SK-N-SH (cell line): ENCODE measurements at regions not wholly inside any gene's neighbourhood (a gene's known extent, or its start where the extent isn't known, plus 50 kb on each side); places are given as distances from the start of the nearest gene placed in this dataset.

Experiments
- CTCF ChIA-PET: fragments of 300-600, 350-600 bp; formaldehyde crosslinking; extraction: SDS; loops from one replicate; lab custom pipeline; 2021; lab: Yijun Ruan, JAX
- POLR2A ChIA-PET: fragments of 350-600 bp; sonication (Branson Sonifier 250); formaldehyde crosslinking; extraction: SDS; loops from one replicate; lab custom pipeline; 2020; ENCODE audit warnings: antibody characterized with exemption, inconsistent platforms; lab: Yijun Ruan, JAX
- DNase-seq: peaks from one replicate; pipeline ENCODE4 v3.0.0; 2012
- H2AFZ ChIP-seq: fragments of 200-600 bp; sonication (generic); 2 replicates; pipeline ENCODE4 v1.8.1; 2016; ENCODE audit warnings: antibody characterized with exemption, mild to moderate bottlenecking, low read depth
- H3F3A ChIP-seq: fragments of 200-600 bp; sonication (generic); replicated peaks from 2 replicates; pipeline ENCODE3; 2016; ENCODE audit warnings: antibody characterized with exemption, mild to moderate bottlenecking; ENCODE audit not compliant: insufficient read depth
- H3K27ac ChIP-seq, 2 experiments: fragments of 200-500 bp in 1 of 2; fragments of 200-600 bp in 1 of 2; sonication (Bioruptor generic) in 1 of 2; sonication (generic), shearing (Covaris generic) in 1 of 2; 2 replicates each; pipeline versions ENCODE4 v1.5.1 to v1.6.1; 2014 to 2016; ENCODE audit warnings: low read depth in 2 of 2, inconsistent platforms in 1 of 2, low read length in 1 of 2, mild to moderate bottlenecking in 1 of 2, mixed read lengths in 1 of 2
- H3K27me3 ChIP-seq: fragments of 200-600 bp; sonication (generic), shearing (Covaris generic); 2 replicates; pipeline ENCODE4 v1.6.1; 2016; ENCODE audit warnings: mixed run types; ENCODE audit not compliant: insufficient read depth
- H3K36me3 ChIP-seq, 2 experiments: fragments of 200-500 bp in 1 of 2; fragments of 200-600 bp in 1 of 2; sonication (Bioruptor generic) in 1 of 2; sonication (generic) in 1 of 2; replicated peaks in 1 of 2; 2 replicates each; pipeline versions ENCODE3 to v1.5.1; 2014 to 2016; ENCODE audit warnings: low read length in 1 of 2, mild to moderate bottlenecking in 1 of 2; ENCODE audit not compliant: insufficient read depth in 2 of 2, control insufficient read depth in 1 of 2
- H3K4me1 ChIP-seq, 2 experiments: fragments of 200-500 bp in 1 of 2; fragments of 200-600 bp in 1 of 2; sonication (Bioruptor generic) in 1 of 2; sonication (generic), shearing (Covaris generic) in 1 of 2; 2 replicates each; pipeline versions ENCODE4 v1.5.1 to v1.6.1; 2014 to 2016; ENCODE audit warnings: low read depth in 1 of 2, low read length in 1 of 2, mixed run types in 1 of 2; ENCODE audit not compliant: insufficient read depth in 2 of 2, control insufficient read depth in 1 of 2
- H3K4me2 ChIP-seq: fragments of 200-600 bp; sonication (generic), shearing (Covaris generic); 2 replicates; pipeline ENCODE4 v1.6.1; 2017; ENCODE audit warnings: mixed run types
- H3K4me3 ChIP-seq, 2 experiments: fragments of 200-500 bp in 1 of 2; fragments of 200-600 bp in 1 of 2; sonication (Bioruptor generic) in 1 of 2; sonication (generic), shearing (Covaris generic) in 1 of 2; 2 replicates each; pipeline versions ENCODE4 v1.5.1 to v1.8.1; 2014 to 2016; ENCODE audit warnings: low read depth in 2 of 2, inconsistent platforms in 1 of 2, low read length in 1 of 2, mild to moderate bottlenecking in 1 of 2, mixed read lengths in 1 of 2, moderate library complexity in 1 of 2
- H3K79me2 ChIP-seq: fragments of 200-600 bp; sonication (generic); 2 replicates; pipeline ENCODE4 v1.8.1; 2017; ENCODE audit warnings: mild to moderate bottlenecking; ENCODE audit not compliant: insufficient read depth
- H3K9ac ChIP-seq: fragments of 200-600 bp; sonication (generic); 2 replicates; pipeline ENCODE4 v1.6.1; 2017; ENCODE audit warnings: mixed run types
- H3K9me2 ChIP-seq: fragments of 200-600 bp; sonication (generic); 2 replicates; pipeline ENCODE4 v1.6.1; 2017; ENCODE audit warnings: mixed run types
- H3K9me3 ChIP-seq: fragments of 200-600 bp; sonication (generic); 2 replicates; pipeline ENCODE4 v1.6.1; 2017; ENCODE audit warnings: mixed run types, mild to moderate bottlenecking, moderate library complexity
- H4K20me1 ChIP-seq: fragments of 200-600 bp; sonication (generic); 2 replicates; pipeline ENCODE4 v1.6.1; 2017; ENCODE audit warnings: mild to moderate bottlenecking, mixed run types; ENCODE audit not compliant: insufficient read depth
- ELF1 ChIP-seq: IDR thresholded peaks from 2 replicates; pipeline ENCODE4 v1.4.0; 2012
- EZH2phosphoT487 ChIP-seq: fragments of 200-600 bp; sonication (generic); IDR thresholded peaks from 2 replicates; pipeline ENCODE4 v1.6.1; 2017; ENCODE audit warnings: low read depth, mixed run types, mild to moderate bottlenecking, antibody characterized with exemption, moderate library complexity, borderline replicate concordance
- FOSL2 ChIP-seq: IDR thresholded peaks from 2 replicates; pipeline ENCODE4 v1.4.0; 2012; ENCODE audit warnings: low read depth, mild to moderate bottlenecking, moderate library complexity, borderline replicate concordance
- FOXJ3 ChIP-seq: sonication (generic); formaldehyde crosslinking; IDR thresholded peaks from 2 replicates; pipeline ENCODE4 v1.5.1; 2020; ENCODE audit warnings: mild to moderate bottlenecking, missing genetic modification reagents
- JUND ChIP-seq: IDR thresholded peaks from 2 replicates; pipeline ENCODE4 v1.4.0; 2012
- MEF2A ChIP-seq: IDR thresholded peaks from 2 replicates; pipeline ENCODE4 v1.4.0; 2012; ENCODE audit warnings: low read depth, borderline replicate concordance
- NFIC ChIP-seq: IDR thresholded peaks from 2 replicates; pipeline ENCODE4 v1.4.0; 2012; ENCODE audit warnings: borderline replicate concordance
- NRF1 ChIP-seq: IDR thresholded peaks from 2 replicates; pipeline ENCODE4 v1.6.1; 2012; ENCODE audit warnings: low read depth, mild to moderate bottlenecking, low read length
- POLR2AphosphoS5 ChIP-seq: IDR thresholded peaks from 2 replicates; pipeline ENCODE4 v1.6.1; 2012; ENCODE audit warnings: low read depth, low read length
- RCOR1 ChIP-seq: fragments of 150-350 bp; IDR thresholded peaks from 2 replicates; pipeline ENCODE4 v1.6.1; 2017; ENCODE audit warnings: antibody characterized with exemption, low read length
- RXRA ChIP-seq: IDR thresholded peaks from 2 replicates; pipeline ENCODE4 v1.4.0; 2012; ENCODE audit warnings: low read depth, mild to moderate bottlenecking, borderline replicate concordance
- TEAD4 ChIP-seq: IDR thresholded peaks from 2 replicates; pipeline ENCODE4 v1.4.0; 2012; ENCODE audit warnings: mild to moderate bottlenecking, borderline replicate concordance; ENCODE audit not compliant: insufficient read depth
- WGBS: methylation state at CpG from one replicate; pipeline ENCODE4 v1.1.6; 2017; ENCODE audit warnings: low lambda C conversion rate; 5-methylcytosine and 5-hydroxymethylcytosine counted together
- TF ChIP-seq, protein P1 (sequence below): IDR thresholded peaks from 2 replicates; pipeline ENCODE4 v1.6.1; 2012; ENCODE audit warnings: mild to moderate bottlenecking, low read depth, low read length, moderate library complexity
- TF ChIP-seq, protein P2 (sequence below): fragments of 150-350 bp; IDR thresholded peaks from 2 replicates; pipeline ENCODE4 v1.6.1; 2016; ENCODE audit warnings: mild to moderate bottlenecking, low read depth, low read length
- TF ChIP-seq, protein P3 (sequence below): IDR thresholded peaks from 2 replicates; pipeline ENCODE4 v1.4.0; 2012; ENCODE audit warnings: low read depth, borderline replicate concordance
- TF ChIP-seq, protein P4 (sequence below): IDR thresholded peaks from 2 replicates; pipeline ENCODE4 v1.4.0; 2012; ENCODE audit warnings: low read depth, borderline replicate concordance
- TF ChIP-seq, protein P5 (sequence below): IDR thresholded peaks from 2 replicates; pipeline ENCODE4; 2012

DNA sequence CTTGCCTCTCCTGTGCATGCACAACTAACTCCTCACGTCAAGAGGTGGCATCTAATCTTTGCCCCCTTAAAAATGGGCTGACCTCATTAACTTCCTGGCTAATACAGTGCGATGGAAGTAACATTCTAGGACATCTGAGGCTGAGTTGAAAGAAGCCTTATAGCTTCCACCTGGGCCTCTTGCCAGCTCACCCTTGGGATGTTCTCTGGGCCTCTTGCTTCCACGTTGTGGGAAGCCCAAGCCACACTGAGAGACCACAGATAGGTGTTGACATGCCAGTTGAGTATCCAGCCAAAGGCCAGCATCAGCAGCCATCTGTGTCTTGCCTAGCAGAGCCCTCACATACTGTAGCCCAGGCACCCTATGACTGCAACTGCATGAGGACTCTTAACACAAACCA, 60.8 kb upstream of the GDF10 start:
- POLR2A ChIA-PET, result no interaction called here
- WGBS, result 20% methylated on average over 3 of the region's 3 CpGs

More for the DNA sequence above, 60.8 kb upstream of the GDF10 start:
- Histone ChIP-seq H3K9ac (no peak overlapping the region), H3K4me3 (no peak overlapping the region)
- TF ChIP-seq NRF1, result no peak
- TF ChIP-seq, protein P1, sequence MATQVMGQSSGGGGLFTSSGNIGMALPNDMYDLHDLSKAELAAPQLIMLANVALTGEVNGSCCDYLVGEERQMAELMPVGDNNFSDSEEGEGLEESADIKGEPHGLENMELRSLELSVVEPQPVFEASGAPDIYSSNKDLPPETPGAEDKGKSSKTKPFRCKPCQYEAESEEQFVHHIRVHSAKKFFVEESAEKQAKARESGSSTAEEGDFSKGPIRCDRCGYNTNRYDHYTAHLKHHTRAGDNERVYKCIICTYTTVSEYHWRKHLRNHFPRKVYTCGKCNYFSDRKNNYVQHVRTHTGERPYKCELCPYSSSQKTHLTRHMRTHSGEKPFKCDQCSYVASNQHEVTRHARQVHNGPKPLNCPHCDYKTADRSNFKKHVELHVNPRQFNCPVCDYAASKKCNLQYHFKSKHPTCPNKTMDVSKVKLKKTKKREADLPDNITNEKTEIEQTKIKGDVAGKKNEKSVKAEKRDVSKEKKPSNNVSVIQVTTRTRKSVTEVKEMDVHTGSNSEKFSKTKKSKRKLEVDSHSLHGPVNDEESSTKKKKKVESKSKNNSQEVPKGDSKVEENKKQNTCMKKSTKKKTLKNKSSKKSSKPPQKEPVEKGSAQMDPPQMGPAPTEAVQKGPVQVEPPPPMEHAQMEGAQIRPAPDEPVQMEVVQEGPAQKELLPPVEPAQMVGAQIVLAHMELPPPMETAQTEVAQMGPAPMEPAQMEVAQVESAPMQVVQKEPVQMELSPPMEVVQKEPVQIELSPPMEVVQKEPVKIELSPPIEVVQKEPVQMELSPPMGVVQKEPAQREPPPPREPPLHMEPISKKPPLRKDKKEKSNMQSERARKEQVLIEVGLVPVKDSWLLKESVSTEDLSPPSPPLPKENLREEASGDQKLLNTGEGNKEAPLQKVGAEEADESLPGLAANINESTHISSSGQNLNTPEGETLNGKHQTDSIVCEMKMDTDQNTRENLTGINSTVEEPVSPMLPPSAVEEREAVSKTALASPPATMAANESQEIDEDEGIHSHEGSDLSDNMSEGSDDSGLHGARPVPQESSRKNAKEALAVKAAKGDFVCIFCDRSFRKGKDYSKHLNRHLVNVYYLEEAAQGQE, result no peak
- TF ChIP-seq MEF2A, result no peak
- TF ChIP-seq, protein P2, sequence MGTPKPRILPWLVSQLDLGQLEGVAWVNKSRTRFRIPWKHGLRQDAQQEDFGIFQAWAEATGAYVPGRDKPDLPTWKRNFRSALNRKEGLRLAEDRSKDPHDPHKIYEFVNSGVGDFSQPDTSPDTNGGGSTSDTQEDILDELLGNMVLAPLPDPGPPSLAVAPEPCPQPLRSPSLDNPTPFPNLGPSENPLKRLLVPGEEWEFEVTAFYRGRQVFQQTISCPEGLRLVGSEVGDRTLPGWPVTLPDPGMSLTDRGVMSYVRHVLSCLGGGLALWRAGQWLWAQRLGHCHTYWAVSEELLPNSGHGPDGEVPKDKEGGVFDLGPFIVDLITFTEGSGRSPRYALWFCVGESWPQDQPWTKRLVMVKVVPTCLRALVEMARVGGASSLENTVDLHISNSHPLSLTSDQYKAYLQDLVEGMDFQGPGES, result no peak
- TF ChIP-seq ELF1, result no peak
- TF ChIP-seq TEAD4, result no peak
- TF ChIP-seq, protein P3, sequence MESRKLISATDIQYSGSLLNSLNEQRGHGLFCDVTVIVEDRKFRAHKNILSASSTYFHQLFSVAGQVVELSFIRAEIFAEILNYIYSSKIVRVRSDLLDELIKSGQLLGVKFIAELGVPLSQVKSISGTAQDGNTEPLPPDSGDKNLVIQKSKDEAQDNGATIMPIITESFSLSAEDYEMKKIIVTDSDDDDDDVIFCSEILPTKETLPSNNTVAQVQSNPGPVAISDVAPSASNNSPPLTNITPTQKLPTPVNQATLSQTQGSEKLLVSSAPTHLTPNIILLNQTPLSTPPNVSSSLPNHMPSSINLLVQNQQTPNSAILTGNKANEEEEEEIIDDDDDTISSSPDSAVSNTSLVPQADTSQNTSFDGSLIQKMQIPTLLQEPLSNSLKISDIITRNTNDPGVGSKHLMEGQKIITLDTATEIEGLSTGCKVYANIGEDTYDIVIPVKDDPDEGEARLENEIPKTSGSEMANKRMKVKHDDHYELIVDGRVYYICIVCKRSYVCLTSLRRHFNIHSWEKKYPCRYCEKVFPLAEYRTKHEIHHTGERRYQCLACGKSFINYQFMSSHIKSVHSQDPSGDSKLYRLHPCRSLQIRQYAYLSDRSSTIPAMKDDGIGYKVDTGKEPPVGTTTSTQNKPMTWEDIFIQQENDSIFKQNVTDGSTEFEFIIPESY, result no peak
- TF ChIP-seq, protein P4, sequence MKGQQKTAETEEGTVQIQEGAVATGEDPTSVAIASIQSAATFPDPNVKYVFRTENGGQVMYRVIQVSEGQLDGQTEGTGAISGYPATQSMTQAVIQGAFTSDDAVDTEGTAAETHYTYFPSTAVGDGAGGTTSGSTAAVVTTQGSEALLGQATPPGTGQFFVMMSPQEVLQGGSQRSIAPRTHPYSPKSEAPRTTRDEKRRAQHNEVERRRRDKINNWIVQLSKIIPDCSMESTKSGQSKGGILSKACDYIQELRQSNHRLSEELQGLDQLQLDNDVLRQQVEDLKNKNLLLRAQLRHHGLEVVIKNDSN, result no peak
- no peak for TF ChIP-seq POLR2AphosphoS5
- no peak for TF ChIP-seq EZH2phosphoT487
- TF ChIP-seq RXRA, result no peak
- no peak for TF ChIP-seq FOXJ3 (CRISPR knock-in tag)
- TF ChIP-seq JUND, result no peak
- no peak for TF ChIP-seq RCOR1
- TF ChIP-seq NFIC, result no peak
- no peak for TF ChIP-seq FOSL2
- TF ChIP-seq, protein P5, sequence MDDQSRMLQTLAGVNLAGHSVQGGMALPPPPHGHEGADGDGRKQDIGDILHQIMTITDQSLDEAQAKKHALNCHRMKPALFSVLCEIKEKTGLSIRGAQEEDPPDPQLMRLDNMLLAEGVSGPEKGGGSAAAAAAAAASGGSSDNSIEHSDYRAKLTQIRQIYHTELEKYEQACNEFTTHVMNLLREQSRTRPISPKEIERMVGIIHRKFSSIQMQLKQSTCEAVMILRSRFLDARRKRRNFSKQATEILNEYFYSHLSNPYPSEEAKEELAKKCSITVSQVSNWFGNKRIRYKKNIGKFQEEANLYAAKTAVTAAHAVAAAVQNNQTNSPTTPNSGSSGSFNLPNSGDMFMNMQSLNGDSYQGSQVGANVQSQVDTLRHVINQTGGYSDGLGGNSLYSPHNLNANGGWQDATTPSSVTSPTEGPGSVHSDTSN, result no peak
- TF ChIP-seq, all 33 proteins: peak for 0
- no peak overlapping the region for H3K4me2 ChIP-seq
- H3K9me3 ChIP-seq, result no peaks in the 10 kb centered on the region
- CTCF ChIA-PET, result interaction anchor here (1.4 kb wide), 1 partner anchor 214 kb away, joined by 5 read pairs; no protein-coding TSS in a partner anchor
- no peaks in the 10 kb centered on the region; the same call in 1 of the 2 replicates for H3K27me3 ChIP-seq
- no peaks in the 10 kb centered on the region for H3F3A ChIP-seq
- H3K79me2 ChIP-seq, result no peaks in the 10 kb centered on the region
- no peaks in the 10 kb centered on the region for H3K9me2 ChIP-seq
- no peak overlapping the region for H3K27ac ChIP-seq
- peaks cover 0 to 2% of the 10 kb centered on the region in 2 experiments; a peak in 2 of 4 replicates for H3K4me1 ChIP-seq
- H3K36me3 ChIP-seq, result no peaks in the 10 kb centered on the region
- no peak for DNase-seq
- no peak overlapping the region for H2AFZ ChIP-seq
- H4K20me1 ChIP-seq, result no peaks in the 10 kb centered on the region
